ENCODE measurements at regions not wholly inside any gene's neighbourhood (a gene's known extent, or its start where the extent isn't known, plus 50 kb on each side); places are given as distances from the start of the nearest gene placed in this dataset.

DNA sequence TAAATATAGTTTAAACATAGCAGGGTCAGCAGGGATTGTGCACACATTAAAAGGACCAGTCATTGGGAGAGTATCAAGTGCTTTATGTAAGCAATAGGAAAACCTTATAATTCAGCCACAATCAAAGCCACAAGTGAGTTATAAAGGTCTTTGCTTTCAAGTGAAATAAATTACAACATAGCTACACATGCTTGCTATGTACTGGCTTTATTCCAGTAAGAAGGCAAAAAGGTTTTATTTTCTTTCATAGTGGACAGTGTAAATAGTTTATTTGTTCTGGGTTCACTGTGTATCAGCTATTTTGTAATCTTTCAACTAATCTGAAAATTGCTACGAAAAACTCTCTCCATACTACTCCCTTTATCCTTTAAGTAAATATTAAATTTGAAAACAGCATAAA lies 691.4 kb downstream of the PCDH7 start:
- no peak overlapping the region for H3K4me3 ChIP-seq (ENCODE audit: low read depth, low read length, poor library complexity, severe bottlenecking)
- no TSS peak for BruUV-seq (replicated peaks)
- TF ChIP-seq EZH2 (IDR thresholded peaks at IDR 0.05; ENCODE audit: borderline replicate concordance, low read depth, low read length, poor library complexity, severe bottlenecking) = no peak
- H3K36me3 ChIP-seq (ENCODE audit: insufficient read depth, low read length, poor library complexity, severe bottlenecking) = no peaks in the 10 kb centered on the region
- no peaks in the 10 kb centered on the region for H3K4me1 ChIP-seq (ENCODE audit: insufficient read depth, low read length, poor library complexity, severe bottlenecking)
- no peak overlapping the region for H3K27ac ChIP-seq (ENCODE audit: low read depth, low read length, poor library complexity, severe bottlenecking)
- CTCF ChIA-PET = no interaction called here
- intact Hi-C loops (cut with micrococcal nuclease; ENCODE audit: unreplicated experiment) = no loop called here
- H3K9me3 ChIP-seq (ENCODE audit: low read depth, low read length, poor library complexity, severe bottlenecking) = no peaks in the 10 kb centered on the region
- no peaks in the 10 kb centered on the region for H3K27me3 ChIP-seq (replicated peaks; ENCODE audit: insufficient read depth, low read depth, low read length, poor library complexity)
- no peak for DNase-seq (ENCODE audit: low spot score)
- POLR2A ChIA-PET (ENCODE audit: low non-redundant PET) = no interaction called here

DNA sequence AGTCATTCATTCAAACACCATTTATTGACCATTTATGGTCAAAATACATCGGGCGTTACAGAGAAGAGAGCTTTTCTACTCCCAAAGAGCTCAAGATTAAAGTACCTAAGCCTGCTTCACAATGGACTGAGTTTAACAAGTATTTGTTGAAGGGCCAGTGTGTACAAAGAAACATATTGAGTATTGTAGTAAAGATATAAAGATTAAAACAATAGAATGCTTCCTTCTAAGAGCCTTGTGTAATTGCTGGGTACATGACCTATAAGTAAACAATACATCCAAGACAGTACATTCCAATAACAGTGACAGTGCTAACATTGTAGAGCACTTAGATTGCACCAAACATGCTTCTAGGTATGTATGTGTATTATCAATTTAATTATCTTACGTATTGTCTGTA lies 695.5 kb downstream of the PCDH7 start:
- DNase-seq (ENCODE audit: low spot score) = no peak
- TF ChIP-seq, protein P1, sequence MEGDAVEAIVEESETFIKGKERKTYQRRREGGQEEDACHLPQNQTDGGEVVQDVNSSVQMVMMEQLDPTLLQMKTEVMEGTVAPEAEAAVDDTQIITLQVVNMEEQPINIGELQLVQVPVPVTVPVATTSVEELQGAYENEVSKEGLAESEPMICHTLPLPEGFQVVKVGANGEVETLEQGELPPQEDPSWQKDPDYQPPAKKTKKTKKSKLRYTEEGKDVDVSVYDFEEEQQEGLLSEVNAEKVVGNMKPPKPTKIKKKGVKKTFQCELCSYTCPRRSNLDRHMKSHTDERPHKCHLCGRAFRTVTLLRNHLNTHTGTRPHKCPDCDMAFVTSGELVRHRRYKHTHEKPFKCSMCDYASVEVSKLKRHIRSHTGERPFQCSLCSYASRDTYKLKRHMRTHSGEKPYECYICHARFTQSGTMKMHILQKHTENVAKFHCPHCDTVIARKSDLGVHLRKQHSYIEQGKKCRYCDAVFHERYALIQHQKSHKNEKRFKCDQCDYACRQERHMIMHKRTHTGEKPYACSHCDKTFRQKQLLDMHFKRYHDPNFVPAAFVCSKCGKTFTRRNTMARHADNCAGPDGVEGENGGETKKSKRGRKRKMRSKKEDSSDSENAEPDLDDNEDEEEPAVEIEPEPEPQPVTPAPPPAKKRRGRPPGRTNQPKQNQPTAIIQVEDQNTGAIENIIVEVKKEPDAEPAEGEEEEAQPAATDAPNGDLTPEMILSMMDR (conservative IDR thresholded peaks at IDR 0.05; ENCODE audit: low read depth, low read length) = no peak
- TF ChIP-seq EZH2 (IDR thresholded peaks at IDR 0.05; ENCODE audit: borderline replicate concordance, low read depth, low read length, poor library complexity, severe bottlenecking) = no peak
- Histone ChIP-seq H3K27ac (ENCODE audit: low read depth, low read length, poor library complexity, severe bottlenecking) (no peak overlapping the region), H3K27me3 (replicated peaks; ENCODE audit: insufficient read depth, low read depth, low read length, poor library complexity) (no peaks in the 10 kb centered on the region), H3K9me3 (ENCODE audit: low read depth, low read length, poor library complexity, severe bottlenecking) (no peaks in the 10 kb centered on the region), H3K4me3 (ENCODE audit: low read depth, low read length, poor library complexity, severe bottlenecking) (no peak overlapping the region), H3K4me1 (ENCODE audit: insufficient read depth, low read length, poor library complexity, severe bottlenecking) (no peaks in the 10 kb centered on the region), H3K36me3 (ENCODE audit: insufficient read depth, low read length, poor library complexity, severe bottlenecking) (no peaks in the 10 kb centered on the region)
- ChIA-PET CTCF (no interaction called here), POLR2A (ENCODE audit: low non-redundant PET) (no interaction called here)
- intact Hi-C loops (cut with micrococcal nuclease; ENCODE audit: unreplicated experiment) = no loop called here
- no TSS peak for BruUV-seq (replicated peaks)

DNA sequence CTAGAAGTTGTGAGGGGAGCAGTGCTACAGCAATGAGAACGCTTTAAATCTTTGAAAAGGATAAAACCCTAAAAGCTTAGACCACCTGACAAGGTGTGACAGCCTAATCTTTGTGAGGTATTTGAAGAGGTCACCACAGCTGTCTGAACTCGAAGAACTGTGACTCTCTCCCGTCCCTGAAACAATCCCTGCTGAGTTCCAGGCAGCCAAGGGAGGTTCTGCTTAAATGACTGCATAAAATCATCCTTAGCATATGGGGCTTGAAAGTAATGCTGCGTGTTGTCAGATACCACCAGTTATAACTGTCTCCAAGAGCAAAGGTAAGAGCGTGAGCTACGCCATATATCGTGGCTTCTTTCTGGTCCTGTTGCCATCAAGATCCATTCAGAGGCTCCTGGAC lies 696.3 kb downstream of the PCDH7 start:
- Histone ChIP-seq H3K36me3 (ENCODE audit: insufficient read depth, low read length, poor library complexity, severe bottlenecking) (no peaks in the 10 kb centered on the region), H3K27me3 (replicated peaks; ENCODE audit: insufficient read depth, low read depth, low read length, poor library complexity) (no peaks in the 10 kb centered on the region), H3K9me3 (ENCODE audit: low read depth, low read length, poor library complexity, severe bottlenecking) (no peaks in the 10 kb centered on the region), H3K27ac (ENCODE audit: low read depth, low read length, poor library complexity, severe bottlenecking) (no peak overlapping the region), H3K4me3 (ENCODE audit: low read depth, low read length, poor library complexity, severe bottlenecking) (no peak overlapping the region), H3K4me1 (ENCODE audit: insufficient read depth, low read length, poor library complexity, severe bottlenecking) (no peaks in the 10 kb centered on the region)
- BruUV-seq (replicated peaks) = no TSS peak
- no peak for TF ChIP-seq EZH2 (IDR thresholded peaks at IDR 0.05; ENCODE audit: borderline replicate concordance, low read depth, low read length, poor library complexity, severe bottlenecking)
- TF ChIP-seq, protein P1 (conservative IDR thresholded peaks at IDR 0.05; ENCODE audit: low read depth, low read length) = no peak
- DNase-seq (ENCODE audit: low spot score) = no peak
- CTCF ChIA-PET = no interaction called here
- intact Hi-C loops (cut with micrococcal nuclease; ENCODE audit: unreplicated experiment) = no loop called here
- POLR2A ChIA-PET (ENCODE audit: low non-redundant PET) = no interaction called here

GRCh38 chr4:31417040-31417439 lies 696.9 kb downstream of the PCDH7 start:
- DNase-seq (ENCODE audit: low spot score) = no peak
- no peak for TF ChIP-seq EZH2 (IDR thresholded peaks at IDR 0.05; ENCODE audit: borderline replicate concordance, low read depth, low read length, poor library complexity, severe bottlenecking)
- TF ChIP-seq, protein P1 (conservative IDR thresholded peaks at IDR 0.05; ENCODE audit: low read depth, low read length) = no peak
- BruUV-seq (replicated peaks) = no TSS peak
- no peaks in the 10 kb centered on the region for H3K4me1 ChIP-seq (ENCODE audit: insufficient read depth, low read length, poor library complexity, severe bottlenecking)
- H3K36me3 ChIP-seq (ENCODE audit: insufficient read depth, low read length, poor library complexity, severe bottlenecking) = no peaks in the 10 kb centered on the region
- no peak overlapping the region for H3K4me3 ChIP-seq (ENCODE audit: low read depth, low read length, poor library complexity, severe bottlenecking)
- H3K27ac ChIP-seq (ENCODE audit: low read depth, low read length, poor library complexity, severe bottlenecking) = no peak overlapping the region
- ChIA-PET CTCF (no interaction called here), POLR2A (ENCODE audit: low non-redundant PET) (no interaction called here)
- no peaks in the 10 kb centered on the region for H3K27me3 ChIP-seq (replicated peaks; ENCODE audit: insufficient read depth, low read depth, low read length, poor library complexity)
- H3K9me3 ChIP-seq (ENCODE audit: low read depth, low read length, poor library complexity, severe bottlenecking) = no peaks in the 10 kb centered on the region
- intact Hi-C loops (cut with micrococcal nuclease; ENCODE audit: unreplicated experiment) = no loop called here
